B cell (primary cell): ENCODE measurements at regions not wholly inside any gene's neighbourhood (a gene's known extent, or its start where the extent isn't known, plus 50 kb on each side); places are given as distances from the start of the nearest gene placed in this dataset.

Experiments
- ATAC-seq: fragments of 200-7000 bp; cut with Tn5 transposase; one replicate; pipeline ENCODE4 v1.10.0; 2021; ENCODE audit warnings: low read depth, mild to moderate bottlenecking, moderate number of reproducible peaks, moderate library complexity
- CTCF ChIA-PET: fragments of 350-600 bp; sonication (Branson Sonifier 250); formaldehyde crosslinking; loops from one replicate; lab custom pipeline; 2021; ENCODE audit warnings: antibody characterized with exemption, inconsistent platforms; lab: Charles Lee
- POLR2A ChIA-PET: fragments of 350-600 bp; sonication (Branson Sonifier 250); formaldehyde crosslinking; loops from one replicate; lab custom pipeline; 2021; ENCODE audit warnings: antibody characterized with exemption; lab: Charles Lee
- DNase-seq: peaks from one replicate; pipeline ENCODE4 v3.0.0; 2013
- H2AFZ ChIP-seq: 2 replicates; pipeline ENCODE4 v1.6.1; 2012; ENCODE audit warnings: mild to moderate bottlenecking, low read depth, low read length; ENCODE audit not compliant: insufficient read depth, poor library complexity, severe bottlenecking
- H3K27ac ChIP-seq, 2 donors: 1 replicate in 1 of 2; 2 replicates in 1 of 2; pipeline ENCODE4 v1.5.1; 2012 to 2013; ENCODE audit warnings: low read length in 2 of 2, mild to moderate bottlenecking in 2 of 2, moderate library complexity in 1 of 2
- H3K27me3 ChIP-seq, 4 experiments: fragments of 200-600 bp in 1 of 4; sonication (generic) in 1 of 4; replicated peaks in 1 of 4; 1 replicate in 2 of 4; 2 replicates in 2 of 4; pipeline versions ENCODE4 v1.6.1 to v1.7.0; 2013 to 2016; ENCODE audit warnings: low read length in 3 of 4, mild to moderate bottlenecking in 2 of 4, mixed read lengths in 1 of 4, moderate library complexity in 1 of 4; ENCODE audit not compliant: insufficient read depth in 4 of 4, control insufficient read depth in 3 of 4; ENCODE audit errors: control extremely low read depth in 1 of 4
- H3K36me3 ChIP-seq, 2 experiments: replicated peaks in 1 of 2; 1 replicate in 1 of 2; 2 replicates in 1 of 2; pipeline versions ENCODE4 v1.6.1 to v1.7.1; 2013; ENCODE audit warnings: low read length in 1 of 2; ENCODE audit not compliant: insufficient read depth in 2 of 2, control insufficient read depth in 1 of 2; ENCODE audit errors: control extremely low read depth in 1 of 2, extremely low read depth in 1 of 2
- H3K4me1 ChIP-seq, 2 donors: fragments of 200-600 bp in 1 of 2; sonication (generic) in 1 of 2; 1 replicate in 1 of 2; 2 replicates in 1 of 2; pipeline versions ENCODE4 v1.5.1 to v1.6.1; 2013 to 2017; ENCODE audit warnings: low read length in 2 of 2; ENCODE audit not compliant: control insufficient read depth in 2 of 2, insufficient read depth in 2 of 2
- H3K4me2 ChIP-seq: replicated peaks from 2 replicates; pipeline ENCODE3; 2012; ENCODE audit warnings: mild to moderate bottlenecking, low read depth, low read length; ENCODE audit not compliant: poor library complexity, severe bottlenecking
- H3K4me3 ChIP-seq, 5 experiments: fragments of 200-600 bp in 1 of 5; sonication (generic) in 1 of 5; 1 replicate in 3 of 5; 2 replicates in 2 of 5; pipeline versions ENCODE4 v1.5.1 to v1.7.0; 2011 to 2016; ENCODE audit warnings: low read length in 4 of 5, mild to moderate bottlenecking in 4 of 5, low read depth in 2 of 5, control low read depth in 1 of 5, moderate library complexity in 1 of 5; ENCODE audit not compliant: insufficient read depth in 1 of 5; ENCODE audit errors: control extremely low read depth in 1 of 5, extremely low read depth in 1 of 5
- H3K79me2 ChIP-seq: fragments of 200-600 bp; sonication (generic); one replicate; pipeline ENCODE4 v1.6.0; 2016; ENCODE audit warnings: low read length; ENCODE audit not compliant: control insufficient read depth, insufficient read depth
- H3K9ac ChIP-seq: fragments of 200-600 bp; sonication (generic); 2 replicates; pipeline ENCODE4 v1.6.1; 2017; ENCODE audit warnings: mild to moderate bottlenecking, low read length, moderate library complexity
- H3K9me3 ChIP-seq, 3 donors: one replicate each; pipeline versions ENCODE4 v1.6.1 to v1.7.1; 2013; ENCODE audit warnings: low read length in 2 of 3; ENCODE audit not compliant: control insufficient read depth in 2 of 3, insufficient read depth in 1 of 3; ENCODE audit errors: control extremely low read depth in 1 of 3
- H4K20me1 ChIP-seq: 2 replicates; pipeline ENCODE4 v1.6.0; 2012; ENCODE audit warnings: mild to moderate bottlenecking, low read length; ENCODE audit not compliant: insufficient read depth, control insufficient read depth, poor library complexity, severe bottlenecking
- H3K27ac Mint-ChIP-seq: one replicate; pipeline ENCODE4 v1.8.0; 2021; ENCODE audit warnings: mixed read lengths
- H3K27me3 Mint-ChIP-seq: one replicate; pipeline ENCODE4 v1.8.0; 2021; ENCODE audit warnings: mixed read lengths
- H3K4me1 Mint-ChIP-seq: one replicate; pipeline ENCODE4 v1.8.0; 2021; ENCODE audit warnings: mixed read lengths
- H3K4me3 Mint-ChIP-seq: one replicate; pipeline ENCODE4 v1.8.0; 2021; ENCODE audit warnings: mixed read lengths
- H3K9me3 Mint-ChIP-seq: one replicate; pipeline ENCODE4 v1.8.0; 2022; ENCODE audit warnings: mixed read lengths; ENCODE audit not compliant: insufficient read depth
- CTCF ChIP-seq: fragments of 200-600 bp; IDR thresholded peaks from one replicate; pipeline ENCODE4 v1.8.0; 2022; ENCODE audit warnings: antibody characterized with exemption, mild to moderate bottlenecking
- EZH2 ChIP-seq: IDR thresholded peaks from 2 replicates; pipeline ENCODE4 v1.6.1; 2012; ENCODE audit warnings: borderline replicate concordance, low read depth, mild to moderate bottlenecking, moderate library complexity, low read length; ENCODE audit not compliant: insufficient read depth, poor library complexity, severe bottlenecking
- WGBS: methylation state at CpG from one replicate; pipeline ENCODE4 v1.1.5; 2013; ENCODE audit warnings: missing lambda C conversion rate; ENCODE audit not compliant: insufficient coverage; 5-methylcytosine and 5-hydroxymethylcytosine counted together
- intact Hi-C: fragments of 100-400 bp; cut with micrococcal nuclease; formaldehyde crosslinking; loops from one replicate; pipeline ENCODE4 v1.10.0; 2022

GRCh38 chr13:94824601-94825000, 112.3 kb upstream of the SOX21 start:
- no peaks in the 10 kb centered on the region for H3K4me1 ChIP-seq
- H4K20me1 ChIP-seq, result no peaks in the 10 kb centered on the region
- no peak overlapping the region for H2AFZ ChIP-seq
- Mint-ChIP-seq H3K27me3 (peaks cover 4% of the 10 kb centered on the region), H3K27ac (no peak overlapping the region), H3K4me3 (no peak overlapping the region), H3K4me1 (no peaks in the 10 kb centered on the region), H3K9me3 (peaks cover 3% of the 10 kb centered on the region)
- H3K4me2 ChIP-seq, result no peak overlapping the region
- CTCF ChIA-PET, result no interaction called here
- no peaks in the 10 kb centered on the region for H3K79me2 ChIP-seq
- intact Hi-C loops, result no loop called here
- no peaks in the 10 kb centered on the region for H3K36me3 ChIP-seq
- no peak for TF ChIP-seq EZH2
- no peak for TF ChIP-seq CTCF
- no peaks in the 10 kb centered on the region for H3K9me3 ChIP-seq
- POLR2A ChIA-PET, result no interaction called here
- ATAC-seq (no peak), DNase-seq (no peak)
- no peak overlapping the region for H3K27ac ChIP-seq
- no peaks in the 10 kb centered on the region for H3K27me3 ChIP-seq
- WGBS, result 66% methylated on average over 2 of the region's 4 CpGs
- no peak overlapping the region for H3K4me3 ChIP-seq
- H3K9ac ChIP-seq, result no peak overlapping the region

- Histone ChIP-seq H4K20me1 (no peaks in the 10 kb centered on the region), H3K4me2 (no peak overlapping the region), H2AFZ (no peak overlapping the region), H3K4me3 (no peak overlapping the region), H3K27ac (no peak overlapping the region), H3K9ac (no peak overlapping the region), H3K79me2 (no peaks in the 10 kb centered on the region), H3K4me1 (no peaks in the 10 kb centered on the region), H3K27me3 (no peaks in the 10 kb centered on the region), H3K9me3 (no peaks in the 10 kb centered on the region), H3K36me3 (no peaks in the 10 kb centered on the region)
- 77% methylated on average over 3 of the region's 3 CpGs for WGBS
- H3K4me1 Mint-ChIP-seq, result no peaks in the 10 kb centered on the region
- peaks cover 4% of the 10 kb centered on the region for H3K27me3 Mint-ChIP-seq
- ATAC-seq (no peak), DNase-seq (no peak)
- intact Hi-C loops, result no loop called here
- H3K27ac Mint-ChIP-seq, result no peak overlapping the region
- TF ChIP-seq EZH2 (no peak), CTCF (no peak)
- ChIA-PET CTCF (no interaction called here), POLR2A (no interaction called here)
- no peak overlapping the region for H3K4me3 Mint-ChIP-seq
- H3K9me3 Mint-ChIP-seq, result peaks cover 3% of the 10 kb centered on the region
Observed at GRCh38 chr13:94822356-94822755, 110.0 kb upstream of the SOX21 start.
